Neuronal stem cell (in vitro differentiated cells): ENCODE measurements at regions not wholly inside any gene's neighbourhood (a gene's known extent, or its start where the extent isn't known, plus 50 kb on each side); places are given as distances from the start of the nearest gene placed in this dataset.

ENCODE experiments used
- DNase-seq: peaks from one replicate; pipeline ENCODE4 v3.0.0-alpha.2; 2013; ENCODE audit warnings: low spot score
- H2AFZ ChIP-seq: one replicate; pipeline ENCODE4 v1.6.1; 2013; ENCODE audit warnings: mild to moderate bottlenecking, low read length, inconsistent platforms
- H2AK5ac ChIP-seq: 2 replicates; pipeline ENCODE4 v1.6.1; 2013; ENCODE audit warnings: low read depth, mild to moderate bottlenecking, inconsistent platforms, low read length, moderate library complexity, mixed read lengths
- H2BK120ac ChIP-seq: 2 replicates; pipeline ENCODE4 v1.6.1; 2013; ENCODE audit warnings: low read depth, mild to moderate bottlenecking, inconsistent platforms, low read length, moderate library complexity, mixed read lengths
- H2BK12ac ChIP-seq: one replicate; pipeline ENCODE4 v1.6.1; 2013; ENCODE audit warnings: low read length, inconsistent platforms
- H2BK15ac ChIP-seq: 2 replicates; pipeline ENCODE4 v1.6.1; 2013; ENCODE audit warnings: mild to moderate bottlenecking, low read length, inconsistent platforms, mixed read lengths
- H2BK5ac ChIP-seq: one replicate; pipeline ENCODE4 v1.6.1; 2013; ENCODE audit warnings: inconsistent platforms, mild to moderate bottlenecking, low read length, moderate library complexity
- H3K14ac ChIP-seq: one replicate; pipeline ENCODE4 v1.6.1; 2013; ENCODE audit warnings: low read length, inconsistent platforms
- H3K18ac ChIP-seq: 2 replicates; pipeline ENCODE4 v1.6.1; 2013; ENCODE audit warnings: low read length, inconsistent platforms
- H3K23ac ChIP-seq: 2 replicates; pipeline ENCODE4 v1.6.1; 2013; ENCODE audit warnings: low read depth, mild to moderate bottlenecking, mixed read lengths, low read length, inconsistent platforms; ENCODE audit not compliant: poor library complexity
- H3K27ac ChIP-seq: replicated peaks from 3 replicates; pipeline ENCODE4 v1.5.1; 2013; ENCODE audit warnings: low read length, inconsistent platforms
- H3K27me3 ChIP-seq, 3 experiments: 2 replicates each; pipeline ENCODE4 v1.6.1; 2013; ENCODE audit warnings: low read length in 3 of 3, mild to moderate bottlenecking in 2 of 3, inconsistent platforms in 1 of 3, low read depth in 1 of 3, mixed read lengths in 1 of 3, moderate library complexity in 1 of 3; ENCODE audit not compliant: control insufficient read depth in 3 of 3, insufficient read depth in 3 of 3
- H3K36me3 ChIP-seq, 2 donors: replicated peaks in 1 of 2; 2 replicates each; pipeline ENCODE4 v1.6.1; 2013; ENCODE audit warnings: low read length in 2 of 2; ENCODE audit not compliant: control insufficient read depth in 2 of 2, insufficient read depth in 2 of 2
- H3K4ac ChIP-seq: 2 replicates; pipeline ENCODE4 v1.6.1; 2013; ENCODE audit warnings: inconsistent platforms, mild to moderate bottlenecking, low read length, moderate library complexity
- H3K4me1 ChIP-seq, 2 donors: 1 replicate in 1 of 2; 2 replicates in 1 of 2; pipeline ENCODE4 v1.6.1; 2013; ENCODE audit warnings: low read length in 2 of 2, low read depth in 1 of 2; ENCODE audit not compliant: control insufficient read depth in 2 of 2, insufficient read depth in 1 of 2
- H3K4me2 ChIP-seq: one replicate; pipeline ENCODE4 v1.6.1; 2013; ENCODE audit warnings: mild to moderate bottlenecking, low read length, inconsistent platforms; ENCODE audit not compliant: insufficient read depth, poor library complexity, severe bottlenecking
- H3K4me3 ChIP-seq, 2 donors: 2 replicates each; pipeline ENCODE4 v1.5.1; 2013; ENCODE audit warnings: low read length in 2 of 2, mild to moderate bottlenecking in 2 of 2, inconsistent platforms in 1 of 2, moderate library complexity in 1 of 2
- H3K79me1 ChIP-seq: one replicate; pipeline ENCODE4 v1.6.1; 2013; ENCODE audit warnings: low read depth, mild to moderate bottlenecking, inconsistent platforms, low read length, moderate library complexity
- H3K9ac ChIP-seq: one replicate; pipeline ENCODE4 v1.6.1; 2013; ENCODE audit warnings: mild to moderate bottlenecking, low read depth, low read length, inconsistent platforms; ENCODE audit not compliant: poor library complexity
- H3K9me3 ChIP-seq, 2 donors: replicated peaks in 1 of 2; 2 replicates each; pipeline versions ENCODE3 to v1.6.1; 2013; ENCODE audit warnings: low read length in 2 of 2, mild to moderate bottlenecking in 2 of 2, inconsistent platforms in 1 of 2, low read depth in 1 of 2, mixed read lengths in 1 of 2, moderate library complexity in 1 of 2; ENCODE audit not compliant: control insufficient read depth in 2 of 2, insufficient read depth in 1 of 2
- H4K8ac ChIP-seq: one replicate; pipeline ENCODE4 v1.6.1; 2013; ENCODE audit warnings: low read depth, mild to moderate bottlenecking, inconsistent platforms, low read length, moderate library complexity
- H4K91ac ChIP-seq: one replicate; pipeline ENCODE4 v1.6.1; 2013; ENCODE audit warnings: low read length, low read depth, mild to moderate bottlenecking, inconsistent platforms; ENCODE audit not compliant: poor library complexity
- WGBS, 2 donors: extraction: QIAGEN DNeasy Blood & Tissue Kit; methylation state at CpG; one replicate each; pipeline ENCODE4 v1.1.7; 2013; ENCODE audit warnings: missing lambda C conversion rate in 2 of 2, mixed read lengths in 1 of 2; ENCODE audit not compliant: insufficient read length in 2 of 2, insufficient replicate concordance in 1 of 2; ENCODE audit errors: extremely low coverage in 2 of 2; 5-methylcytosine and 5-hydroxymethylcytosine counted together

- H3K18ac ChIP-seq, result no peak overlapping the region
- no peak overlapping the region for H4K91ac ChIP-seq
- H2BK12ac ChIP-seq, result no peak overlapping the region
- H3K14ac ChIP-seq, result no peak overlapping the region
- no peaks in the 10 kb centered on the region for H3K9me3 ChIP-seq
- H3K27ac ChIP-seq, result no peak overlapping the region
- no peak overlapping the region for H2AK5ac ChIP-seq
- H3K4me1 ChIP-seq, result no peaks in the 10 kb centered on the region
- no peaks in the 10 kb centered on the region for H3K36me3 ChIP-seq
- H3K4me2 ChIP-seq, result no peak overlapping the region
- no CpG with 5 or more reads among the region's 5 CpGs for WGBS, 2 donors
- H2AFZ ChIP-seq, result no peak overlapping the region
- no peak overlapping the region for H2BK15ac ChIP-seq
- H3K4ac ChIP-seq, result no peak overlapping the region
- H3K27me3 ChIP-seq, result no peaks in the 10 kb centered on the region
- H3K4me3 ChIP-seq, result no peak overlapping the region
- no peak overlapping the region for H3K9ac ChIP-seq
- H4K8ac ChIP-seq, result no peak overlapping the region
- no peak for DNase-seq
- no peak overlapping the region for H3K23ac ChIP-seq
- H2BK5ac ChIP-seq, result no peak overlapping the region
- H2BK120ac ChIP-seq, result no peak overlapping the region
- no peaks in the 10 kb centered on the region for H3K79me1 ChIP-seq
Observed at GRCh38 chr14:47899685-47900084, 224.3 kb upstream of the MDGA2 start.

- no peak for DNase-seq
- Histone ChIP-seq H3K27me3 (no peaks in the 10 kb centered on the region), H2BK5ac (no peak overlapping the region), H3K18ac (no peak overlapping the region), H3K4me2 (no peak overlapping the region), H2BK120ac (no peak overlapping the region), H2BK15ac (no peak overlapping the region), H3K14ac (no peak overlapping the region), H2AK5ac (no peak overlapping the region), H2AFZ (no peak overlapping the region), H2BK12ac (no peak overlapping the region), H3K23ac (no peak overlapping the region), H3K36me3 (no peaks in the 10 kb centered on the region), H4K91ac (no peak overlapping the region), H3K4me1 (no peaks in the 10 kb centered on the region), H3K9ac (no peak overlapping the region), H3K4ac (no peak overlapping the region), H3K27ac (no peak overlapping the region), H4K8ac (no peak overlapping the region), H3K79me1 (no peaks in the 10 kb centered on the region), H3K9me3 (no peaks in the 10 kb centered on the region), H3K4me3 (no peak overlapping the region)
- WGBS, 2 donors, result no CpG with 5 or more reads among the region's 7 CpGs
Observed at GRCh38 chr14:47874350-47874749, 198.9 kb upstream of the MDGA2 start.

GRCh38 chr14:47872588-47872987 is 197.2 kb upstream of the MDGA2 start:
- H3K4ac ChIP-seq, result no peak overlapping the region
- no peak overlapping the region for H3K4me3 ChIP-seq
- no peak overlapping the region for H3K18ac ChIP-seq
- no peak overlapping the region for H4K8ac ChIP-seq
- no peaks in the 10 kb centered on the region for H3K79me1 ChIP-seq
- H3K9ac ChIP-seq, result no peak overlapping the region
- H2BK15ac ChIP-seq, result no peak overlapping the region
- H2AFZ ChIP-seq, result no peak overlapping the region
- H3K23ac ChIP-seq, result no peak overlapping the region
- H2BK5ac ChIP-seq, result no peak overlapping the region
- no peak overlapping the region for H4K91ac ChIP-seq
- H3K27ac ChIP-seq, result no peak overlapping the region
- H3K4me2 ChIP-seq, result no peak overlapping the region
- no peak overlapping the region for H2AK5ac ChIP-seq
- H2BK120ac ChIP-seq, result no peak overlapping the region
- no peaks in the 10 kb centered on the region for H3K9me3 ChIP-seq
- H3K4me1 ChIP-seq, result no peaks in the 10 kb centered on the region
- H3K27me3 ChIP-seq, result no peaks in the 10 kb centered on the region
- no peaks in the 10 kb centered on the region for H3K36me3 ChIP-seq
- no peak for DNase-seq
- H2BK12ac ChIP-seq, result no peak overlapping the region
- no peak overlapping the region for H3K14ac ChIP-seq
- WGBS, 2 donors, result no CpG with 5 or more reads among the region's 2 CpGs

- H3K36me3 ChIP-seq, result no peaks in the 10 kb centered on the region
- no peaks in the 10 kb centered on the region for H3K27me3 ChIP-seq
- no peak overlapping the region for H2BK15ac ChIP-seq
- H4K91ac ChIP-seq, result no peak overlapping the region
- no peak overlapping the region for H3K4me3 ChIP-seq
- no peaks in the 10 kb centered on the region for H3K4me1 ChIP-seq
- H3K23ac ChIP-seq, result no peak overlapping the region
- H3K4me2 ChIP-seq, result no peak overlapping the region
- no peak overlapping the region for H4K8ac ChIP-seq
- no peak overlapping the region for H3K27ac ChIP-seq
- no peak for DNase-seq
- H2AFZ ChIP-seq, result no peak overlapping the region
- no peak overlapping the region for H3K14ac ChIP-seq
- H2AK5ac ChIP-seq, result no peak overlapping the region
- no peak overlapping the region for H3K4ac ChIP-seq
- H3K79me1 ChIP-seq, result no peaks in the 10 kb centered on the region
- H3K9me3 ChIP-seq, result no peaks in the 10 kb centered on the region
- no peak overlapping the region for H2BK12ac ChIP-seq
- no peak overlapping the region for H3K18ac ChIP-seq
- no peak overlapping the region for H3K9ac ChIP-seq
- no peak overlapping the region for H2BK120ac ChIP-seq
- H2BK5ac ChIP-seq, result no peak overlapping the region
Observed at GRCh38 chr14:47863441-47863840, 188.0 kb upstream of the MDGA2 start.
